ENCODE measurements at regions not wholly inside any gene's neighbourhood (a gene's known extent, or its start where the extent isn't known, plus 50 kb on each side); places are given as distances from the start of the nearest gene placed in this dataset.

- H3K4me2 ChIP-seq (ENCODE audit: low read length) = peak overlapping the region; percentile 38; the same call in 1 of the 2 replicates
- H3K9me2 ChIP-seq (replicated peaks; ENCODE audit: low read length) = no peaks in the 10 kb centered on the region
- ChIA-PET POLR2A (ENCODE audit: unreplicated experiment) (no interaction called here), CTCF (no interaction called here)
- DNase-seq = peak; percentile 67
- BruUV-seq (replicated peaks) = no TSS peak
- no peaks in the 10 kb centered on the region for H3K36me3 ChIP-seq (ENCODE audit: low read depth, low read length)
- no peak overlapping the region for H3K9ac ChIP-seq (ENCODE audit: low read length)
- no peak overlapping the region for H3K27ac ChIP-seq (ENCODE audit: low read length)
- H3F3A ChIP-seq (ENCODE audit: low read length, unreplicated experiment) = no peaks in the 10 kb centered on the region
- H3K9me3 ChIP-seq (ENCODE audit: low read length) = no peaks in the 10 kb centered on the region
- peak; percentile 39 for ATAC-seq
- intact Hi-C loops (cut with micrococcal nuclease) = loop anchor here (10.0 kb wide), 3 partner anchors 595 to 1775 kb away; no protein-coding TSS in a partner anchor
- no peak overlapping the region for H3K4me3 ChIP-seq (ENCODE audit: low read length)
- no peak overlapping the region for H2AFZ ChIP-seq (ENCODE audit: low read length)
- H3K79me2 ChIP-seq (ENCODE audit: low read length) = no peaks in the 10 kb centered on the region
- no peak for TF ChIP-seq CTCF (conservative IDR thresholded peaks at IDR 0.05; ENCODE audit: low read depth, low read length)
- no peaks in the 10 kb centered on the region for H4K20me1 ChIP-seq (ENCODE audit: low read length)
- no peaks in the 10 kb centered on the region for H3K27me3 ChIP-seq (ENCODE audit: low read length)
- peaks cover 7% of the 10 kb centered on the region for H3K4me1 ChIP-seq (ENCODE audit: insufficient read depth, low read length)
Measured at GRCh38 chr3:165259541-165260193, 63.5 kb upstream of the SLITRK3 start.

- Histone ChIP-seq H3K9me3 (ENCODE audit: low read length) (no peaks in the 10 kb centered on the region), H3F3A (ENCODE audit: low read length, unreplicated experiment) (no peaks in the 10 kb centered on the region), H3K27me3 (ENCODE audit: low read length) (no peaks in the 10 kb centered on the region), H3K4me1 (ENCODE audit: insufficient read depth, low read length) (peaks cover 7% of the 10 kb centered on the region), H3K79me2 (ENCODE audit: low read length) (no peaks in the 10 kb centered on the region), H3K4me3 (ENCODE audit: low read length) (no peak overlapping the region), H4K20me1 (ENCODE audit: low read length) (no peaks in the 10 kb centered on the region), H3K36me3 (ENCODE audit: low read depth, low read length) (no peaks in the 10 kb centered on the region), H3K9me2 (replicated peaks; ENCODE audit: low read length) (no peaks in the 10 kb centered on the region), H3K4me2 (ENCODE audit: low read length) (no peak overlapping the region), H3K27ac (ENCODE audit: low read length) (no peak overlapping the region), H2AFZ (ENCODE audit: low read length) (no peak overlapping the region), H3K9ac (ENCODE audit: low read length) (no peak overlapping the region)
- peak; percentile 48 for TF ChIP-seq CTCF (conservative IDR thresholded peaks at IDR 0.05; ENCODE audit: low read depth, low read length)
- TF ChIP-seq EZH2phosphoT487 (IDR thresholded peaks at IDR 0.05; ENCODE audit: borderline replicate concordance, low read length) = no peak
- ATAC-seq (no peak), DNase-seq (peak; percentile 31)
- CTCF ChIA-PET = no interaction called here
- POLR2A ChIA-PET (ENCODE audit: unreplicated experiment) = no interaction called here
- no TSS peak for BruUV-seq (replicated peaks)
- intact Hi-C loops (cut with micrococcal nuclease) = loop anchor here (10.0 kb wide), 3 partner anchors 598 to 1778 kb away; no protein-coding TSS in a partner anchor
Measured at GRCh38 chr3:165256554-165257065, 60.4 kb upstream of the SLITRK3 start.

GRCh38 chr3:165254812-165255211 is 58.6 kb upstream of the SLITRK3 start:
- peak; percentile 89 for ATAC-seq
- TF ChIP-seq EZH2 (IDR thresholded peaks at IDR 0.05; ENCODE audit: low read length, unreplicated experiment) (no peak), EZH2phosphoT487 (IDR thresholded peaks at IDR 0.05; ENCODE audit: borderline replicate concordance, low read length) (no peak), CTCF (conservative IDR thresholded peaks at IDR 0.05; ENCODE audit: low read depth, low read length) (peak; percentile 69)
- no peak overlapping the region for H3K4me3 ChIP-seq (ENCODE audit: low read length)
- H2AFZ ChIP-seq (ENCODE audit: low read length) = peak overlapping the region; percentile 35; the same call in 1 of the 2 replicates
- no peak overlapping the region for H3K9ac ChIP-seq (ENCODE audit: low read length)
- no peaks in the 10 kb centered on the region for H3K9me2 ChIP-seq (replicated peaks; ENCODE audit: low read length)
- no peak overlapping the region for H3K27ac ChIP-seq (ENCODE audit: low read length)
- no peaks in the 10 kb centered on the region for H3K27me3 ChIP-seq (ENCODE audit: low read length)
- CTCF ChIA-PET = interaction anchor here (0.5 to 1.2 kb wide), 5 partner anchors 44 to 1459 kb away, joined by 3 to 6 read pairs (median 4); no protein-coding TSS in a partner anchor
- POLR2A ChIA-PET (ENCODE audit: unreplicated experiment) = no interaction called here
- no peaks in the 10 kb centered on the region for H4K20me1 ChIP-seq (ENCODE audit: low read length)
- H3K79me2 ChIP-seq (ENCODE audit: low read length) = no peaks in the 10 kb centered on the region
- no peaks in the 10 kb centered on the region for H3K9me3 ChIP-seq (ENCODE audit: low read length)
- H3K4me1 ChIP-seq (ENCODE audit: insufficient read depth, low read length) = peaks cover 4% of the 10 kb centered on the region
- BruUV-seq (replicated peaks) = no TSS peak
- H3K4me2 ChIP-seq (ENCODE audit: low read length) = no peak overlapping the region; the same call in 1 of the 2 replicates
- H3F3A ChIP-seq (ENCODE audit: low read length, unreplicated experiment) = no peaks in the 10 kb centered on the region
- intact Hi-C loops (cut with micrococcal nuclease) = loop anchor here (5.0 to 10.0 kb wide), 4 partner anchors 82 to 1780 kb away; no protein-coding TSS in a partner anchor
- no peaks in the 10 kb centered on the region for H3K36me3 ChIP-seq (ENCODE audit: low read depth, low read length)
- peak; percentile 69 for DNase-seq

Data from PC-3 (cell line).